ENCODE measurements at regions not wholly inside any gene's neighbourhood (a gene's known extent, or its start where the extent isn't known, plus 50 kb on each side); places are given as distances from the start of the nearest gene placed in this dataset.
A peak's percentile ranks its signal among the peaks of the same experiment; 100 is the strongest.

GRCh38 chr1:208587110-208587509, 342.9 kb upstream of the PLXNA2 start:
- no peak for DNase-seq (ENCODE audit: low read depth)

- no peak for DNase-seq (ENCODE audit: low read depth)
Observed at GRCh38 chr1:208593306-208594006, 349.3 kb upstream of the PLXNA2 start.

GRCh38 chr1:208595236-208595635, 351.1 kb upstream of the PLXNA2 start:
- DNase-seq (ENCODE audit: low read depth) = no peak

GRCh38 chr1:208595745-208596144, 351.6 kb upstream of the PLXNA2 start:
- DNase-seq (ENCODE audit: low read depth) = peak; percentile 36

GRCh38 chr1:208597571-208597970, 353.4 kb upstream of the PLXNA2 start:
- no peak for DNase-seq (ENCODE audit: low read depth)

- DNase-seq (ENCODE audit: low read depth) = no peak
Observed at GRCh38 chr1:208598021-208598420, 353.8 kb upstream of the PLXNA2 start.

- DNase-seq (ENCODE audit: low read depth) = no peak
Observed at GRCh38 chr1:208599063-208599462, 354.9 kb upstream of the PLXNA2 start.

- no peak for DNase-seq (ENCODE audit: low read depth)
Observed at GRCh38 chr1:208600456-208601190, 356.4 kb upstream of the PLXNA2 start.

GRCh38 chr1:208601561-208601960, 357.4 kb upstream of the PLXNA2 start:
- no peak for DNase-seq (ENCODE audit: low read depth)

- DNase-seq (ENCODE audit: low read depth) = no peak
Observed at GRCh38 chr1:208603721-208604120, 359.5 kb upstream of the PLXNA2 start.

GRCh38 chr1:208604295-208604694, 360.1 kb upstream of the PLXNA2 start:
- no peak for DNase-seq (ENCODE audit: low read depth)

GRCh38 chr1:208606959-208607358, 362.8 kb upstream of the PLXNA2 start:
- DNase-seq (ENCODE audit: low read depth) = no peak

- no peak for DNase-seq (ENCODE audit: low read depth)
Observed at GRCh38 chr1:208607616-208608015, 363.4 kb upstream of the PLXNA2 start.

GRCh38 chr1:208614610-208615009, 370.4 kb upstream of the PLXNA2 start:
- DNase-seq (ENCODE audit: low read depth) = no peak

GRCh38 chr1:208615371-208615770, 371.2 kb upstream of the PLXNA2 start:
- no peak for DNase-seq (ENCODE audit: low read depth)

GRCh38 chr1:208616776-208617175, 372.6 kb upstream of the PLXNA2 start:
- no peak for DNase-seq (ENCODE audit: low read depth)

GRCh38 chr1:208628022-208628914, 384.1 kb upstream of the PLXNA2 start:
- DNase-seq (ENCODE audit: low read depth) = no peak

GRCh38 chr1:208631092-208631491, 386.9 kb upstream of the PLXNA2 start:
- no peak for DNase-seq (ENCODE audit: low read depth)

GRCh38 chr1:208631506-208631905, 387.3 kb upstream of the PLXNA2 start:
- no peak for DNase-seq (ENCODE audit: low read depth)

GRCh38 chr1:208634346-208635140, 390.4 kb upstream of the PLXNA2 start:
- DNase-seq (ENCODE audit: low read depth) = no peak

GRCh38 chr1:208637181-208637580, 393.0 kb upstream of the PLXNA2 start:
- DNase-seq (ENCODE audit: low read depth) = no peak

GRCh38 chr1:208639382-208639781, 395.2 kb upstream of the PLXNA2 start:
- no peak for DNase-seq (ENCODE audit: low read depth)
